ENCODE measurements at regions not wholly inside any gene's neighbourhood (a gene's known extent, or its start where the extent isn't known, plus 50 kb on each side); places are given as distances from the start of the nearest gene placed in this dataset.
A peak's percentile ranks its signal among the peaks of the same experiment; 100 is the strongest.
"Not testable (repeated sequence)": the region's sequence is repeated elsewhere in the genome, so short reads cannot be mapped to it uniquely, and the experiment has no call there.

DNA sequence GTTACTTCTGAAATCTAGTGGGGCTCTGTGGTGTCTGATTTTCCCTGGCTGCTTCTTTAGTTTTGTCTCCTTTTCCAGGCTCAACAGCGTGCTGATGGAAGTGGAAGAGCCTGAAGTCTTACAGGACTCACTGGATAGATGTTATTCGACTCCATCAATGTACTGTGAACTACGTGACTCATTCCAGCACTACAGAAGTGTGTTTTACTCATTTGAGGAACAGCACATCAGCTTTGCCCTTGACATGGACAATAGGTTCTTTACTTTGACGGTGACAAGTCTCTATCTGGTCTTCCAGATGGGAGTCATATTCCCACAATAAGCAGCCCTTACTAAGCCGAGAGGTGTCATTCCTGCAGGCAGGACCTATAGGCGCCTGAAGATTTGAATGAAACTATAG, 51.1 kb downstream of the NBPF8 start:
- not testable (repeated sequence) for DNase-seq (ENCODE audit: low spot score)

DNA sequence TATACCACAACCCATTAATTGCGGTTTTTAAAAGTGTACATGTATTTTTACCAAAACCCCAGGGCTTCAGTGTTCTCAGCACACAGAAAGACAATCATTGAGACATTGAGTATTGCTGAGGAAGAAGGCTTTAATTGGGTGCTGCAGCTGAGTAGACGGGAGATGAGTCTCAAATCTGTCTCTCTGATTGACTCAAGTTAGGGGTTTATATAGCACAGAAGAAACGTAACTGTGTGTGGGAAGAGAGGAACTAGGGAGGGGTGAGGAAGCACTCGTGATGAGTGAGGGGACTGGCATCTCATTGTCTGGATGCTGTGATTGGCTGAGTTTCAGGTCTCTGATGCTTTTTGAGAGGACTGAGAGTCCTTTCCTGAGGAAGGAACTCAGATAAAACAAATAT, 62.8 kb downstream of the NBPF8 start:
- DNase-seq (ENCODE audit: low spot score), result peak; percentile 23

DNA sequence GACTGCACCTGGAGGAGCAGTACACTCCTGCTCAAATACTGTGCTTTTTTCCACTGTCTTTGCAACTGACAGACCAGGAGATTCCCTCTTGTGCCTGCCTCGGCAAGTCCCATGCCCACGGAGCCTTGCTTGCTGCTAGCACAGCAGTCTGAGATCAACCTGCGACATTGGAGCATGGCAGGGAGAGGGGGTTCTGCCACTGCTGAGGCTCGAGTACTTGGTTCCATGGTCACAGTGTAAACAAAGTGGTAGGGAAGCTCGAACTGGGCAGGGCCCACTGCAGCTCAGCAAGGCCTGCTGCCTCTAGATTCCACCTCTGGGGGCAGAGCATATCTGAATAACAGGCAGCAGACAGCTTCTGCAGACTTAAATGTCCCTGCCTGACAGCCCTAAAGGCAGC, 63.6 kb downstream of the NBPF8 start:
- not testable (repeated sequence) for DNase-seq (ENCODE audit: low spot score)

DNA sequence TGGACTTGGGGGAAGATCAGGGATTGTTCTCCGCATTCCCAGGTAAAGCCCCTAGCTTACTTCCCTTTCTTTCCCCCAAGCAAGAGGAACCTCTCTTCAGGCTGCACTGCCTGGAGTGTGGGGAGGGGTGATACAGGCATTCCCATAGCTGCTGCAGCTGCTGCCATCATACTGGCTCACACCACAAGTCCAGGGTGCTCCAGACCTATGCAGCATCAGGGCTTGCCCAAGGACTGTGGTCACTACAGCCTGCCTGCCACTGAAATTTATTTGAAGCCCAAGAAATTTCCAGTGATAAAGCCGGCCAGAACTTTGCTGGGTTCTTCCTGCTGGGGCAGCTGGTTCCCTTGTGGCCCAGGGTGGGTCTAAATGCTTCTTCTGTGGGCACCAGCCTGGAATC, 72.7 kb downstream of the NBPF8 start:
- not testable (repeated sequence) for DNase-seq (ENCODE audit: low spot score)

DNA sequence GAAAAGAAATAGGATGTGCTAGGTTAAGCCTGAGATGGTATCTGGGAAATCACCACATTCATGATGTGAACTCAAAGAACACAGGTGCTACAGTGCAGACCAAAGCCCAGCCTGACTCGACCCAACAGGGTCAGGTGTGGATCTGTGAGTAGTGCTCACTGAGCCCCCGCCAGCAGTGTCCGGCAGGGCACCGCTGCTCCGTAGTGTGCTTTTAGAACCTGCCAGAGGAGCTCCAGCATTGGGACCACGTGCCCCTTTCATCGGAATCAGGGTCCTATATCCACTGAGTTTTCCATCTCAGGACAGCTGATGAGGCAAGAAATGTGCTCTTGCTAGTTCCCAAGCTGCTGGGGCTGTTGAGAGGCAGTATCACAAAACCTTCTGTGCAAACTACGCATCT, 74.4 kb downstream of the NBPF8 start:
- not testable (repeated sequence) for DNase-seq (ENCODE audit: low spot score)

DNA sequence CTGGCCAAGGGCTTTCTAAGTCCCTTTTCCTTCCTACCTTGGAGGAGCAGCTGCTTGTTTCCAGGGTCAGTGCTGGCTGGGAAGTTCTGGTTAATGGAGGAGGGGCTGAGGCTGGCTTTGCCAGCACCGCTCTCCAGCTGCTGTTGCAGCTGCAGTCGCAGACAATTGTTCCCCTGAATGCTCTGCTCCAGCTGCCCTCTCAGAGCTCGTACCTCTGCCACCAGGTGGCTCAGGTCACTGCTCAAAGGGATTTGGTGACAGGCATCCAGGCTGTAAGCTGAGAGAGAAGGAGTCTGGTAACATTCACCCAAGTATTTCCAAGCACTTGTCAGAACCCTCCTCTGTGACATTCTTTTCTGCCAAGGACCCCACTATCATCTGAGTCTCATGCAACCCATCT, 82.3 kb downstream of the NBPF8 start:
- DNase-seq (ENCODE audit: low spot score), result not testable (repeated sequence)

DNA sequence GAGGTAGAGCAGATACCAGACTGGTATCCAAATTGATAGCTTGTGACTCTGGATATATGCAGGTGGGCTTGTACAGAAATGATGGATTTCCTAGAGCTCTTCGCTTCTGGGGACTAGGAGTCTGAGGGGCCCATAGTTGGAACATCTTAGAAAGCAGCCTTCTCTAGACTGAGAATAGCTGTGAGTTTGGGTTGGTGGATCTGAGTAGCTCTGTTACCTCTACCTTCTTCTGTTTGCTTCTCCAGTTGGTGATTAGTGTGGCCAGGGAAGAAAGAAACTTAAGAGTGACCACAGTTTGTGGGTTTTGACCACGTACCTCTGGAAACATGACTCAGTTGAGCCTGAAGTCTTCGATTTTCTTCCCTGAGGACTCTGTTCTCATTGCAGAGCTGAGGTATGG, 88.4 kb downstream of the NBPF8 start:
- DNase-seq (ENCODE audit: low spot score), result not testable (repeated sequence)

DNA sequence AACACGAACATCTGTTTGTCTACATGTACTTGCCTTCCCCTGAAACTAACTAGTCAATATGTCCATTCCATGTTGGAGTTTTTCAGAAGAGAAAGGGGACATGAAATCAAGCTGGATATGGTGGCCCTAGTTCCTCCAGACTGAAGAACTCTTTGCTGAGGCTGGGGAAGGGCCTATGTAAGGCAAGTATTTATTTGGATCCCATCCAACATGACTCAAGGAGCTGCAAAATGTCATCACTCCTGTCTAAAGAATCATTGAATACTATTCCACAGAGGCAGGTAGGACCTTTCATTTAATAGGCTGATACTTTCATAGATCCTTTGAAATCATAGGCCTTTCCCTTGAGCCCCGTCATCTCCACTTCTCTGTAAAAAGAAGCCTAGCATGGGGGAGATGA, 91.5 kb downstream of the NBPF8 start:
- not testable (repeated sequence) for DNase-seq (ENCODE audit: low spot score)

DNA sequence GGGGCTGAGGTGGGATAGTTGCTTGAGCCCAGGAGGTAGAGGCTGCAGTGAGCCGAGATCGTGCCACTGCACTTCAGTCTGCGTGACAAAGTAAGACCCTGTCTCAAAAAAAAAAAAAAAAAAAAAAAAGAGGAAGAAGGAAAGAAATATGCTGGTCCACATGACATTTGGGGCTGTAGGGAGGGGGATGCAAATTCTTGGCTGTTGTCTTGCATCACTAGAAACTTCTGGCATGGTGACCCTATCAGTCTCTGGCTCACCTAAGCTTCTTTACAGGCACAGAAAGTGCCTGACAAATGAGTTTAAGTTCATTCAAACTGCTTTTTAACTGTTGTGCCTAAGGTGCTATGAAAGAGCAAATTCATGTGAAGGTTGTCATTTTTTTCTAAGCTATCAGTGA, 93.5 kb downstream of the NBPF8 start:
- DNase-seq (ENCODE audit: low spot score), result not testable (repeated sequence)

DNA sequence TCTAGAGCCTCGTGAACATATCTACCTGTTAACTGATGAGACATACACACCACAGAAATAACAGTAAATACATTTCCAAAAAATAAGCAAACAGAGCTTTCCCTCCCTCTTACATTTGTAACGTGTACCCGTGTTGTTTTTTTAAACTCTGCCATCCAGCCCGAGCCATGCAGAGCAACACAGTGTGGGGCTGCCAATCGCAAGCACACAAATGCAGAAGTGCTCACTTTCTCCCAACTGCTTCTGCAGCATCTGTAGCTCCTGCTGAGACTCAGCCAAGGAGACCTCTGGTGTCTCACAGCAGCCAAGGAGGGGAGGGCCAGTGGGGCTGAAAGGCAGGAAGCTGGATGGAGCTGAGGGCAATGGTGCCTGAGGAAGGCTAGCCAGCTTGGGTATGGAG, 94.4 kb downstream of the NBPF8 start:
- not testable (repeated sequence) for DNase-seq (ENCODE audit: low spot score)

DNA sequence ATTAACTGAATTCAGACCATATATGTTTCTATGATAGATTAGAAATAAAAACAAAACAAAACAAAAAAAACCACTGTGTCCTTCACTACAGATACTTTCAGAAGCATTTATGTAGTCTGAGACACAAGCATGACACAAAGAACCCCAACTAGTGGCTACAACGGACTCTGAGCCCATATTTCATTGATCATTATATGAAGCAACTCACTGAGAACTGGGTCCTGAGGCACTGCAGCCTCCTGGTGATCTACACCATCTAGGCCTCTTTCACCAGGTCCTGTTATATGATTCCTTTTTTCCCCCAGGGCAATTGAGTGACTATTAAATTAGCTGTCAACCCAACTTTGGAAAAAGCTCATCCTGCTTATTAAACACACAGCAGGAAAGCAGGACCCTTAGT, 98.3 kb downstream of the NBPF8 start:
- not testable (repeated sequence) for DNase-seq (ENCODE audit: low spot score)

DNA sequence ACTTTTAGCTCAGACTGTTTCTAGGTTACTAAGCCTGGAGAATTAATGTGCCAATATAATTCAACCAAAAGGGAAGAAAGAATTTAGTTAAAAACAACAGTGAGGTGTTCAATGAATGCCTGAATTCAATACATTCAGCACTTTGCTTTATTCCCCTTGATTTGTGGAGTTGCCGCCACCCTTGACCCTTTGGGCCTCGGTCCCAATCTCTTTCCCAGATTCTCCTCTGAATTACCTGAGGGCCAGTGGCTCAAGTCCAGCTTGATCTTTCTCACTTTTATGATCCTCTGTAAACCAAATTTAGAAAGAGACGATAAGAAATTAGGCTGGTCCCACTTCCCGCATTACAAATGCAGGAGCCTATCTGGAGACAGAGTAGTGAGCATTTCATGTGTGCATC, 98.7 kb downstream of the NBPF8 start:
- DNase-seq (ENCODE audit: low spot score), result not testable (repeated sequence)

DNA sequence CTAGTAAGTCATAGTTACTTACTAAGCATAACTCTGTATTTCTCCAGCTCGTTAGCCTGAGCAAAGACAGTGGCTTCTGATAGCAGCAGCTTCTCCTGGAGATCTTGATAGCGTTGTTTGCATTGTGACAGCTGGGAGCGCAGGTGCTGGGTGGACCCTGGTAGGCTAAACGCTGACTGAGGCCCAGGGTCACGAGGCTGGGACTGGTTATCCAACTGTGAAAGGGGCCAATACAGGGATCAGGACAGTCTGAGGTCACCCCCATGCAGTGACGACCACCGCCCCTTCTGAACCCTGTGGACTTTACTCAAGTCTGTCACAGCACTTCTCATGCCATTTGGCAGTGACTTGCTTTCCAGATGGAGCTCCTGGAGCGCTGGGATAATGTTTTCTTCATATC, 104.4 kb downstream of the NBPF8 start:
- not testable (repeated sequence) for DNase-seq (ENCODE audit: low spot score)

DNA sequence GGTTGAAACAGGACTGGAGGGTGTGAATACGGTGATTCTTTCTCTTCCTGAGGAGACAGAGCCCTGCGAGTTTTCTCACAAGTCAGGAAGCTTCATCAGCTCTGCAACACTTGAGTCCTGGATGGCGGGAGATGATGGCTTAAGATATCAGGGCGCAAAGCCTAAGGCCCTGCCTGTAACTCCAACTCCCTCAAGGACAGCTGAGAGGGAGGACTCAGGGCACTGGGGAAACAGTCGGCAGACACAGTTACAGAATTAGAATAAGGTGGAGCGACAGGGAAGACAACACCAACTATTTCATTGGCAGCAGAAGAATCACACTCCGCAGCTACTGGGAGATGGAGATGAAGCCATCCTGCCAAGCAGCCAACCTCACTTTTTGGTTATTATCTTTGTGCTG, 109.6 kb downstream of the NBPF8 start:
- DNase-seq (ENCODE audit: low spot score), result not testable (repeated sequence)

DNA sequence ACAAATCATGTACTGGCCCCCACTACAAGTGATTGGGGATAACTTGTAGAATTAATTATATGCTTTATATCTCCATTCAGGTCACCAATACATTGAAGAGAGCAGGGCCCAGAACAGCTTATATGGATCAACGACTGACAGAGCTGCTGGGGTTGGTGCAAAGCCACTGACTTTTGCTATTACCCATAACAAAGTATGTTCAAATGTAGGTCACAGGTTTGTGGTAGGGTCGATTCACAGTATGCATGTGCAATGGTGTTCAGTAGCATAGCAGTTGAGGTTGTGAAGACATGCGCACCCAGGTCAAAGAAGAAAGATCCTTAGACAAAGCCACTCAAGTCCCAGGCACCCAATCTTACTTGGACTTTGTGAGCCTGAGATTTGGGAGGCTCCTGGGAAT, 110.6 kb downstream of the NBPF8 start:
- DNase-seq (ENCODE audit: low spot score), result not testable (repeated sequence)

DNA sequence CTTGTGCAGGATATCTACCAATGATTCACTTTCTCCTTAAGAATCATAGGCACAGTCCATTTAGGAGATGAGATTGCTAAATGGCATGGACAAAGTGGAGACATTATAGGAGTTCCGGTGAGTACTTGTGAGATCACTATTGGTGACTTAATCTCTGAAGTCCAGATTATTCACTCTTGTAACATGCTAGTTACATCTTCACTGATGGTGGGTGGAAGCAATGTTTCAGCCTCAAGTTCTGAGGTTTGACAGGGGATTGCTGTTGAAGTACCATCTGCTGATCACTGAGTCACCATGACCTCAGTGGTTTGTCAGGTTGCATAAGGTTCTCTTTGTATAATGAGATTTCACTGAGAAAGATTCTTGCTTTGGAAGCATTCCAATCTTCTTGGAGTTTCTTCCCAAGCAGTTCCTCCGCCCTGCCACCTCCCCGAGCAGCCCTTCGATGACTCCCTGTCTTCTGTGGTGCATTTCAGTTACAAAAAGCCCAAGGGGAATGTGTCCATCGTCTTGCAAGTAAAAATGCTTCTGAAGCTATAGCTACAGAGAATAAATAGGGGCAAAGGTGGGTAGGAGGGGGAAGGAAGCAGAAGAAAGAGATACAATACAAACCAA, 114.7 kb downstream of the NBPF8 start:
- not testable (repeated sequence) for DNase-seq (ENCODE audit: low spot score)

DNA sequence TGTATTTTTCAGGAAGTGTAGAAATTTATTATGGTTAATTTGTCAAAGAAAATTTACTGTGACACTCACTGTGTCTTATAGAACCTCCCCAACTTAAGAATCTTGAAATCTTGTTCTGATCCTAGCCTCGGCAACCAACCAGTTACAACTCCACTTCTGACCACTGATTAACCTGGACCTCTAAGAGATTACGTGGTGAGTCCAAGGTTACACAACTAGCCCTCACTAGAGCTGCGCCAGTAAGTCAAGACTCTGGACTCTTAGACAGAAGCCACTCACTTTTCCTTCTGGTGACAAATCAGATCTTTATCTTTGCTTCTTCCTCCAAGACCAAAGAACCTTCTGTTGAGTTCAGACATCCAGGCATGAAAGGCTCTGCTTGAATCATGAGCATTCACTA, 116.6 kb downstream of the NBPF8 start:
- DNase-seq (ENCODE audit: low spot score), result not testable (repeated sequence)

DNA sequence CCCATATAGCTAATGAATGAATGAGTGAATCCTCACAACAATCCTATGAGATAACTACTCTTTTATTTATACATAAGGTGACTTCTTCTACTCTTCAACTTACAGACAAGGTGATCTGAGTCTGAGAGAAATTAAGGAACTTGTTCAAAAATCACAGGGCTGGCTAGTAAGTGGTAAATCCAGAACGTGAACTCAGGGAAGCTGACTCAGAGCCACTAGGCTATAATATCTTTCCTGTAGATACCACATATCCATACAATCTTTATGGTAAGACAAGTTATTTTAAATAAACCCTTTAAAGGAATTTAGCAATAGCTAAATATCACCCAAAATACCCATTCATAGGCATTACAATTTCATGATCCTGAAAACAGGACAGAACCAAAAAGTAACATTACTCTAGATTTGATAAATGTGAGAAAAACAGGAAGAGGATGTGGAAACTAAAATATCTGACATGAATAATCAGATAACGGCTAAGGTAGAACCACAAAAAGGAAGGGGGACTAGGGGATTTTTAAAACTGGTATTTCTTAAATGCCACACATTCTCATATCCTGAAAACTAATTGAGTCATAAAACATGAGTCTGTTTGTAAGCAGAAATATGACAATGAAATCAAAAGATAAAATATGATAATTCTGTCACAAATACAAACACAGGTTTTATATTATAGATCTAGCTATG, 119.7 kb downstream of the NBPF8 start:
- not testable (repeated sequence) for DNase-seq (ENCODE audit: low spot score)

DNA sequence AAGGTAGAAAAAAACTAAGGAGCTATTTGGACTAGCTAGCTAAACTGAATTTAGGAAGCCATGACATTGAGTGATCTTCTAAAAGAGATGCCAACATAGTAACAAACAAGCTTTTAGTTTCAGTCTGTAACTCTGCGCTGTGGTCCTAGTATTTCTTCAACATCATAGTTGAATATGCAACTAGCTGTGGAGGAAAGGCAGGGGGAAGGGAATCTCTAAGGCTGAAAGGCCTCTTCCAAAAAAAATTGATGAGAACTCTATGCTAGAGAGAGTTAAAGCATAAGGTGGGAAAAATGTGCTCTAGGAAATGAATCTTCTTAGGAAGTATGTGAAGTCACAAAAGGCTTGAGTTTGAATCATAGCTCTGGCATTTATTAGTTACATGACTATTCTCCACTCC, 120.2 kb downstream of the NBPF8 start:
- not testable (repeated sequence) for DNase-seq (ENCODE audit: low spot score)

DNA sequence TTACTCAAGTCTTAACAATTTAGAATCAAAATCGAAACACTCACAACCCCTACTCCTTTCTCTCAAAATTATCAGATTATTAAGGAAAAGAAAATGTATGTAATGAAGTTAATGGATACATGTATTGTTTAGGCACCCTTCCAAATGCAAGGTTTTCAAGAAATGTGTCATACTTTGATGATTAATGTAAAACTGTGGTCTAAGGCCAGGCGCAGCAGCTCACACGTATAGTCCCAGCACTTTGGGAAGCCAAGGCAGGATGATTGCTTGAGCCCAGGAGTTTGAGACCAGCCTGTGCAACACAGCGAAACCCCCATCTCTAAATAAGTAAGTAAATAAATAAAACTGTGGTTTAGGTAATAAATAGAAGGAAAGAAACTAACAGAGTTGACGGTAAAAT, 126.6 kb downstream of the NBPF8 start:
- DNase-seq (ENCODE audit: low spot score), result not testable (repeated sequence)

DNA sequence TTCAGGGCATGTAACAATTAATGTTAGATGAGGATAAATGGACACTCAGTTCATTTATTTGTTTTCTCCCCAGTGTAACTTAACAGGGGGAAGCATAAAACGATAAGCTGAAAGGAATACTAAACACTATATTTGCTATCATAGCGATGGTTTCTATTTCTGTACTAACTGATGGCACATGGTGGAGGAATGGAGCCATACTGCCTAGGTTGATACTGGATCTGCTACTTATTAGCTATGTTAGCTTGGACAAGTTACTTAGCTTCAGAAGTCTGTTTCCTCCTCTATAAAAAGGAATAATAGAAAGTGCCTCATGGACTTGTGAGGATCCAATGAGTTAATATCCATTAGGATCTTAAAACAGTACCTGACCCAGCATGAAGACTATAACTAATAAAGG, 127.5 kb downstream of the NBPF8 start:
- DNase-seq (ENCODE audit: low spot score), result not testable (repeated sequence)

DNA sequence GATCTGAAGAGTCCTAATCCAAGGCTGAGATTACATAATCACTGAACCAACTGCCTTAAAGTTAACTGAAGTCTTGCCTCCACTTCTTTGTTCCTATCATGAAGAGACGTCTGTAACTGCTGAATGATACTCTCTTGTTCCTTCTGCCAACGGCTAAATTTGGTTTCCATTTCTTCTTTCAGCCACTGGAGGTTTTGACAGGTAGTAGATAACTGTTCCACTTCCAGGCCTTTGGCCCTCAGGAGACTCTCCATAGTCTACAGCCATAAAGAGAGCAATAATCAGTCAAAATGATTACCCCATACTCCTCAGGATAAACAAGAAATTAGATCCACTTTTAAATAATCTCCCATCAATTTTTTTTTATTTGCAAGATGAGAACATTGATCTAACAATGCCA, 128.1 kb downstream of the NBPF8 start:
- not testable (repeated sequence) for DNase-seq (ENCODE audit: low spot score)

DNA sequence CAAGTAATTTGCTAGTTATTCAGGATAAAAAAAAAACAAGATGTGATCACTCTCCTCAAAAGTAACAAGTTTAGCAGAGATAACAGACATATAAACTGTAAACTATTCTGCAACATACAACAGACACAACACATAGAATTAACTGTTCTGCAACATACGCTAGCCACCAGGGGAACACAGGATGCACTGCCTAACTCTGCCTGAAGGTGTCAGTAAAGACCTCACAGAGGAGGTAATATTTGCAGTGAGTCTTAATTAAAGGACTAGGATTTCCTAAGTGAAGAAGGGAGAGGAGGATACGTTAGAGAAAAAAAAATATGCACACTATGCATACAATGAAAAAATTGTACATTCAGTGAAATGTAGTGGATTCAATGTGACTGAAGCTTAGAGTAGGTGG, 129.6 kb downstream of the NBPF8 start:
- DNase-seq (ENCODE audit: low spot score), result not testable (repeated sequence)

DNA sequence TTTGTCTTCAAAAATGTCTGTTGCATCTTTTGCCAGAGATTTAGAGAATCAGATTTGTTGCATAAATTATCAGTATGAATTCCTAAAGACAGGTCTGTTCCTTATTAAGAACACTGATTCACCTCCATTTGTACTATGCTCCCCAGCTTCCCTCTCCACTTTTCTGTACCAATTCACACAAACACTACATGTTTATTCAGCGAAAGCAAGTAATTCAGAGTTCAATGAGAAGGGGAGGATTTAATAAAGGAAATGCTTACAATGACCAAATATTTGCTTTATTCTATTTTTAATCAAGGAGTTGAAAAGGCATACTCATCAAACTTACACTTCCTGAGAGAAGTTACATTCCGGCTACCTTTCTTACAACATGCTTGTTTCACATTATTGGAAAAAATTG, 135.5 kb downstream of the NBPF8 start:
- DNase-seq (ENCODE audit: low spot score), result not testable (repeated sequence)
